Mucosa of rectum (tissue), 2 donors: ENCODE measurements at regions not wholly inside any gene's neighbourhood (a gene's known extent, or its start where the extent isn't known, plus 50 kb on each side); places are given as distances from the start of the nearest gene placed in this dataset.

Experiments
- H3K27ac ChIP-seq, 2 donors: one replicate each; pipeline ENCODE4 v1.7.0; 2013; ENCODE audit warnings: inconsistent platforms in 2 of 2, low read depth in 2 of 2, low read length in 2 of 2
- H3K27me3 ChIP-seq, 2 donors: one replicate each; pipeline ENCODE4 v1.7.0; 2013; ENCODE audit warnings: low read length in 2 of 2; ENCODE audit not compliant: control insufficient read depth in 2 of 2, insufficient read depth in 2 of 2
- H3K36me3 ChIP-seq, 2 donors: one replicate each; pipeline ENCODE4 v1.7.0; 2013; ENCODE audit warnings: low read length in 2 of 2; ENCODE audit not compliant: control insufficient read depth in 2 of 2, insufficient read depth in 2 of 2
- H3K4me1 ChIP-seq, 2 donors: one replicate each; pipeline ENCODE4 v1.7.0; 2013; ENCODE audit warnings: low read length in 2 of 2, mild to moderate bottlenecking in 1 of 2; ENCODE audit not compliant: control insufficient read depth in 2 of 2, insufficient read depth in 2 of 2
- H3K4me3 ChIP-seq, 2 donors: one replicate each; pipeline ENCODE4 v1.7.0; 2013; ENCODE audit warnings: low read length in 2 of 2
- H3K9ac ChIP-seq, 2 donors: one replicate each; pipeline ENCODE4 v1.7.0; 2013; ENCODE audit warnings: low read length in 2 of 2, low read depth in 1 of 2, mild to moderate bottlenecking in 1 of 2
- H3K9me3 ChIP-seq, 2 donors: one replicate each; pipeline ENCODE4 v1.7.0; 2013; ENCODE audit warnings: low read length in 2 of 2; ENCODE audit not compliant: control insufficient read depth in 2 of 2
- donor health status: healthy.
- donor health status: Normal muscosa, but diverticular disease.

DNA sequence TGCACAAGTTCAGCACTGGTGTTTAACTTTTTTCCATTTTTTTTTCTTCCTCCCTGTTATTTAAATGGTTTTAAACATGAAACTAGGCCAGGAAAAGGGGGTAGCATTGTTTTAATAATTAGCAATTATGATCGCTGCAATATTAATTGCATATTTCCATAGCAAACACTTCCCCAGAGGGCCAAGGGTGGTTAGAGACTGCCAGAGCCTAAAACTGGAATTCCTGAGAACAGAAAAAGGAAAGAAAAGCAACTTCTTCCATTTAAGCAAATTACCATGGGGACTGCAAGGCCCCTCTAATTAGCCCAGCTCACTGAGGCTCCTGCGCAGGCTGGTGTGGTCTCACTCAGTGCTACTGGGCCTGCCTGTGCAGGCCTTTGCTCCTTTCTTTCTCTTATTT, 201.5 kb downstream of the SMAD2 start:
- no peak overlapping the region for H3K9ac ChIP-seq
- H3K27ac ChIP-seq, result no peak overlapping the region
- H3K4me3 ChIP-seq, result no peak overlapping the region
- no peaks in the 10 kb centered on the region for H3K27me3 ChIP-seq
- no peaks in the 10 kb centered on the region for H3K4me1 ChIP-seq
- no peaks in the 10 kb centered on the region for H3K36me3 ChIP-seq
- no peaks in the 10 kb centered on the region for H3K9me3 ChIP-seq

DNA sequence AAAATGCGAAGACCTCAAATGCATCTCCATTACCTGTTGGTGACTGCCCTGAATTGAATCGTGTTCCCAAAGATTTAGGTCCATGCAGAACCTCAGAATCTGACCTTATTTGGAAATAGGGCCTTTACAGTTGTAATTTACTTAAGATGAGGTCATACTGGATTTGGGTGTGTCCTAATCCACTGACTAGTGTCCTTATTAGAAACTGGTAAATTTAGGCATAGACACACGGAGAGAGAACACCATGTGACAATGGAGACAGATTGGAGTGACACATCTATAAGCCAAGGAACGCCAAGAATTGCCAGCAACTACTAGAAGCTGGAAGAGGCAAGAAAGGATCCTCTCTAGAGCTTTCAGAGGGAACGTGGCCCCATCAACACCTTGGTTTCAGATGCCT, 203.1 kb downstream of the SMAD2 start:
- Histone ChIP-seq H3K4me1 (no peaks in the 10 kb centered on the region), H3K36me3 (no peaks in the 10 kb centered on the region), H3K9me3 (no peaks in the 10 kb centered on the region), H3K27me3 (no peaks in the 10 kb centered on the region), H3K27ac (no peak overlapping the region), H3K9ac (no peak overlapping the region), H3K4me3 (no peak overlapping the region)

DNA sequence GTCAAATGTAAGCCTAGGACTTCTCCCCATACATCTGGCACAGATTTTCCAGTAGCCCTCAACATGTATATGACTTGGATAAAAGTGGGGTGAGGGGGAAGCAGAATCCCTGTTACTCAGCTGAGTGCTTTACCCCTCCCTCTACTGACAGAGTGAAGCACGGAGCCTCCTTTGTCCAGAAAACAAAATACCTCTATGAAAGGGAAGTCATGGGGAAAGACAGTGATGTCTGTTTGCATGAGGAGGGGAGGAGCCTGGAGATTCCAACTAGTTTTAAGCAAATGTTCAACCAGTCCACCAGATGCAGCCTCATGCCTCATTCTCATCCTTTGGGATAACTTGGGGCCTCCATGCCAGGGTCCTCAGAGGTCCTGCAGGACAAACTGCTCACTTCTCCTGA, 203.9 kb downstream of the SMAD2 start:
- H3K4me1 ChIP-seq, result no peaks in the 10 kb centered on the region
- no peak overlapping the region for H3K9ac ChIP-seq
- H3K27ac ChIP-seq, result no peak overlapping the region
- no peaks in the 10 kb centered on the region for H3K36me3 ChIP-seq
- no peaks in the 10 kb centered on the region for H3K27me3 ChIP-seq
- no peaks in the 10 kb centered on the region for H3K9me3 ChIP-seq
- H3K4me3 ChIP-seq, result no peak overlapping the region

- Histone ChIP-seq H3K9ac (no peak overlapping the region), H3K27ac (no peak overlapping the region), H3K4me1 (no peaks in the 10 kb centered on the region), H3K4me3 (no peak overlapping the region), H3K36me3 (no peaks in the 10 kb centered on the region), H3K9me3 (no peaks in the 10 kb centered on the region), H3K27me3 (no peaks in the 10 kb centered on the region)
Measured at GRCh38 chr18:47725656-47726055, 204.8 kb downstream of the SMAD2 start.

GRCh38 chr18:47724186-47724975, 206.1 kb downstream of the SMAD2 start:
- Histone ChIP-seq H3K9me3 (no peaks in the 10 kb centered on the region), H3K27me3 (no peaks in the 10 kb centered on the region), H3K36me3 (no peaks in the 10 kb centered on the region), H3K4me1 (no peaks in the 10 kb centered on the region), H3K27ac (no peak overlapping the region), H3K9ac (no peak overlapping the region), H3K4me3 (no peak overlapping the region)

GRCh38 chr18:47721876-47722275, 208.6 kb downstream of the SMAD2 start:
- H3K9me3 ChIP-seq, result no peaks in the 10 kb centered on the region
- no peak overlapping the region for H3K27ac ChIP-seq
- no peaks in the 10 kb centered on the region for H3K27me3 ChIP-seq
- peaks cover 8 to 13% of the 10 kb centered on the region in 2 donors for H3K4me1 ChIP-seq
- H3K4me3 ChIP-seq, result no peak overlapping the region
- no peaks in the 10 kb centered on the region for H3K36me3 ChIP-seq
- no peak overlapping the region for H3K9ac ChIP-seq

GRCh38 chr18:47720741-47721140, 209.7 kb downstream of the SMAD2 start:
- H3K9ac ChIP-seq, result no peak overlapping the region
- H3K9me3 ChIP-seq, result no peaks in the 10 kb centered on the region
- peaks cover 8 to 18% of the 10 kb centered on the region in 2 donors for H3K4me1 ChIP-seq
- H3K27ac ChIP-seq, result no peak overlapping the region
- no peaks in the 10 kb centered on the region for H3K36me3 ChIP-seq
- H3K27me3 ChIP-seq, result no peaks in the 10 kb centered on the region
- H3K4me3 ChIP-seq, result no peak overlapping the region

DNA sequence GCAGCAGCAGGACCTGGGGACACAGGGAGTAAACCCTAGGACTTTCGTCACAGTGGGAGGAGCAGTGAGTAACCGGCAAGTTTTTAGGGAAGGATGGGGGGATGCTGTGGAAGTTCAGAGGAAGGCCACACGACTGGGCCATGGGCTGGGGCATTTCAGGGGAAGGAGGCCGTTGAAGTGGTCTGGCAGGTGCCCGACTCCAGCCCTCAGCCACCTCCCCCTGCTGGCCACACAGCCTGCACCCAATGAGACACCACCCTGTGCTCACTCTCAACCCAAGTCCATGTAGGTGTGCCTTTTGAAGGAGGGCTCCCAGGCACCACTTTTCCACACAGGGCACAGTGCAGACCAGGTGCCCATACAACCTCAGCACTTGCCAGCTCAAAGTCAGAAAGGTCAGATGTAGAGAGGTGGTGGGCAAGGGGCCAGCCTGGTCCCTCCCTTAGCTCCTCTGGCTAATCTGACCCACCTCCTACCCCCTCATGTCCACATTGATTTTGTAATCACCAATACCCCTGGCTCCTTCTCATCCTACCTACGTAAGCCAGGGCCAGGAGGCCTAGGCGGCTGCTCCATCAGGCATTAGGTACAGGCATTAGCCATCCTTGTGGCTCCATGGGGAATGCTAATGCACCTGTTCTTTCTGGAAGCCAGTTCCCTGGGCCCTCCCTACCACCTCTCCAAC, 211.2 kb downstream of the SMAD2 start:
- H3K4me1 ChIP-seq, result peaks cover 8 to 18% of the 10 kb centered on the region in 2 donors
- H3K9me3 ChIP-seq, result no peaks in the 10 kb centered on the region
- H3K9ac ChIP-seq, result no peak overlapping the region
- H3K27me3 ChIP-seq, result no peaks in the 10 kb centered on the region
- no peak overlapping the region for H3K27ac ChIP-seq
- no peaks in the 10 kb centered on the region for H3K36me3 ChIP-seq
- H3K4me3 ChIP-seq, result no peak overlapping the region

DNA sequence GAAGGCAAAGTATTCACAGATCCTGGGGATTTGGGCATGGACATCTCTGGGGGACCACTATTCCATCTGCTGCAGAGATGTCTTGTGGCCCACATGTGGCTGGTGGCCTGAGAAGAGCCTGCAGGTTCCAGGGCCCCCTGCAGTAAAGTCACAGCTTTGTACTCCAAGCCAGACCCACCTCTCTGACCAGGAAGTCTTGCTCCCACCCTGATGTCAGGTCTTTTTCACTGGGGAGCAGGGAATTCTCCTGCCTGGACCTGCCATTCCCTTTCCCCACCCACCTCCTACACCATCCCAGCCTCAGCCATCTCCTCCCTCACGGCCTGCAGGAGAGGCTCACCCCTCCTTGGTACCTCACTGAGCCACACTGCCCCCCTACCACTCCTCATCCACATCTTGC, 211.8 kb downstream of the SMAD2 start:
- Histone ChIP-seq H3K9ac (no peak overlapping the region), H3K36me3 (no peaks in the 10 kb centered on the region), H3K4me1 (peaks cover 8 to 18% of the 10 kb centered on the region in 2 donors), H3K4me3 (no peak overlapping the region), H3K27me3 (no peaks in the 10 kb centered on the region), H3K9me3 (no peaks in the 10 kb centered on the region), H3K27ac (no peak overlapping the region)

DNA sequence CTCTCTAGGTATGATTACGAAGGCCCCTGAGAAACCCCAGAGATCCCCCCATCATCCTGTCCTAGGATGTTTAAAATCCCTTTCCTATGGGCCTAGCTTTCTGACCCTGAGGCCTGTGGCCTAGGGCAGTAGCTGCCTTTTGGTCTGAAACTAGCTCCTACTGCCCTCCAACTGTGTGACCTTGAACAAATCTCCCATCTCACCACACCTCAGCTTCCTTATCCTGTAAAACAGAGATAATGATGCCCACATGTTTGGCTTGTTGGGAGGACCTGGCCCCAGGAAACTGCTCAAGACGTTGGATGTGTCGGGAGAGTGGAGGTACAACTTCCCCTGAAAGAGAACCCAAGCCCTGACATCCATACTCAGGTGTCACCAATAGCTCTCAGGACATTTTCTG, 213.2 kb downstream of the SMAD2 start:
- Histone ChIP-seq H3K9me3 (no peaks in the 10 kb centered on the region), H3K36me3 (no peaks in the 10 kb centered on the region), H3K9ac (no peak overlapping the region), H3K27ac (peak overlapping the region; percentile 38 to 68), H3K27me3 (no peaks in the 10 kb centered on the region), H3K4me3 (peak overlapping the region in 1 of 2 donors; percentile 26), H3K4me1 (peaks cover 8 to 18% of the 10 kb centered on the region in 2 donors)
